Retinal pigment epithelial cell (primary cell): ENCODE measurements at regions not wholly inside any gene's neighbourhood (a gene's known extent, or its start where the extent isn't known, plus 50 kb on each side); places are given as distances from the start of the nearest gene placed in this dataset.
"Not testable (repeated sequence)": the region's sequence is repeated elsewhere in the genome, so short reads cannot be mapped to it uniquely, and the experiment has no call there.

Experiments
- DNase-seq: peaks from one replicate; pipeline ENCODE4 v3.0.0-alpha.2; 2010; ENCODE audit warnings: low read depth
- H3K4me3 ChIP-seq: 2 replicates; pipeline ENCODE4 v1.5.1; 2011; ENCODE audit warnings: mild to moderate bottlenecking, low read length, control low read depth, moderate library complexity
- TF ChIP-seq, protein P1 (sequence below): conservative IDR thresholded peaks from 2 replicates; pipeline ENCODE4 v1.5.1; 2011; ENCODE audit warnings: low read depth, low read length, control low read depth, inconsistent platforms

DNA sequence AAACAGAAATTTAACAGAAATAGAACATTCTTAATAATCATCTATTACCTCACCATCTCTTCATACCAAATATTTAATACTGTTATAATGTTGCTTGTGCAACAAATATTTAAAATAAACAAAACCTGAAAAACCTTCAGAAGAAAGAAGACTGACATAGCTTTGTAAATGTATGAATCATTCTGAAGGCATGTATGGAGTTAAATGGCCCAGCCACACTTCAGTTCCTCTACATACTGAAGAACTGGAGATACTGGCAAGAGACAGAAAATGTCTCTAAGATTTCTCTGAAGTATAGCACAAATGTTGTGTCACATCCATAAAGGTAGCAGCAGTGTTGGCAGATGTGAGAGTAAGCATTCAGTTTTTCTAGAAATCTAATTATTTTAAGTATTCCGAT lies 275.3 kb upstream of the FGF13 start:
- no peak for DNase-seq
- TF ChIP-seq, protein P1, sequence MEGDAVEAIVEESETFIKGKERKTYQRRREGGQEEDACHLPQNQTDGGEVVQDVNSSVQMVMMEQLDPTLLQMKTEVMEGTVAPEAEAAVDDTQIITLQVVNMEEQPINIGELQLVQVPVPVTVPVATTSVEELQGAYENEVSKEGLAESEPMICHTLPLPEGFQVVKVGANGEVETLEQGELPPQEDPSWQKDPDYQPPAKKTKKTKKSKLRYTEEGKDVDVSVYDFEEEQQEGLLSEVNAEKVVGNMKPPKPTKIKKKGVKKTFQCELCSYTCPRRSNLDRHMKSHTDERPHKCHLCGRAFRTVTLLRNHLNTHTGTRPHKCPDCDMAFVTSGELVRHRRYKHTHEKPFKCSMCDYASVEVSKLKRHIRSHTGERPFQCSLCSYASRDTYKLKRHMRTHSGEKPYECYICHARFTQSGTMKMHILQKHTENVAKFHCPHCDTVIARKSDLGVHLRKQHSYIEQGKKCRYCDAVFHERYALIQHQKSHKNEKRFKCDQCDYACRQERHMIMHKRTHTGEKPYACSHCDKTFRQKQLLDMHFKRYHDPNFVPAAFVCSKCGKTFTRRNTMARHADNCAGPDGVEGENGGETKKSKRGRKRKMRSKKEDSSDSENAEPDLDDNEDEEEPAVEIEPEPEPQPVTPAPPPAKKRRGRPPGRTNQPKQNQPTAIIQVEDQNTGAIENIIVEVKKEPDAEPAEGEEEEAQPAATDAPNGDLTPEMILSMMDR, result no peak
- H3K4me3 ChIP-seq, result no peak overlapping the region

DNA sequence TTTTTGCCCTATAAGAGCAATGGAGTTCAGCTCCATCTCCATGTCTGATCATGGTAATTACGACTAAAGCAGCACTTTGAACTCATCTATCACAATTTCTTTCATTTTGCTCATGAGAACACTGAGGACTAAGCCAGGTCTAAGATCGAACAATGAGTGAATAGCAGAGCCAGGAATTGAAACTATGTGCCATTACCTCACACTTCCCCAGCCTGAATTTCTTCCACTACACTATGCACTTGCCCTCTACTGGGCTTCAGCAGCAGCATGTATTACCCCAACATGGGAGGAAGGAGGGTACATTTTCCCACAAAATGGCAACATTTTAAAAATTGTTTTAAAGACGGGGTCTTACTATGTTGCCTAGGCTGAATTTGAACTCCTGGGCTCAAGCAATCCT lies 274.7 kb upstream of the FGF13 start:
- TF ChIP-seq, protein P1, result no peak
- DNase-seq, result no peak
- no peak overlapping the region for H3K4me3 ChIP-seq

DNA sequence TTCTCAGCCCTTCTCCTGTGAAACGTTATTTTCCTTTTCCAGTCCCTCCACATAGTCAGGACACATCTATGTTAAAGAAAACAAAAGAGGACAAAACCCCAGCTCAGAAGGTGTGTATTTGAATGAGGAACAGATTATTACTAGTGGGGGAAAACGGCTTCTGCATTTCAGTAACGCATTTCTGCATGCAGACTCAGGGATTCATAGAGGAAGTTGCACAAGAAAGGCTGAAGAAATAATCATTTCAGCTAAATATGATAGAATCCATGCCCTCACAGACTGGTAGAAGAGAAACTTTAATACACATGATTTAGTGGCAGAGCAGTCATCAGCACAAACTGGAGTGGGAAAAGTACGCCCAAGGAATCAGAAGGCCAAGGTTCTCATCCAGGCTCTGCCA lies 270.8 kb upstream of the FGF13 start:
- no peak for DNase-seq
- TF ChIP-seq, protein P1, result no peak

DNA sequence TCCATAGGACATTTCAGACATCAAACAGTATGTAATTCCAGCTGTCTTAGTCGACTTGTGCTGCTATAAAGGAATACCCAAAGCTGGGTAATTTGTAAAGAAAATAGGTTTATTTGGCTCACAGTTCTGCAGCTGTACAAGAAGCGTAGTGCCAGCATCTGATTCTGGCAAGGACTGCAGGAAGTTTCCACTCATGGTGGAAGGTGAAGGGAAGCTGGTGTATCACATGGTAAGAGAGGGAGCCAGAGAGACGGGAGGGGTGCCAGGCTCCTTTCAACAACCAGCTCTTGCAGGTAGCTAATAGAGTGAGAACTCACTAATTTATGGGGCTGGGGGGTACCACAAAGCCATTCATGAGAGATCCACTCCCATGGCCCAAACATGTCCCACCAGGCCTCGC lies 253.0 kb upstream of the FGF13 start:
- DNase-seq, result no peak
- TF ChIP-seq, protein P1, result no peak
- H3K4me3 ChIP-seq, result no peak overlapping the region

More for the DNA sequence above, 270.8 kb upstream of the FGF13 start:
- H3K4me3 ChIP-seq, result no peak overlapping the region

DNA sequence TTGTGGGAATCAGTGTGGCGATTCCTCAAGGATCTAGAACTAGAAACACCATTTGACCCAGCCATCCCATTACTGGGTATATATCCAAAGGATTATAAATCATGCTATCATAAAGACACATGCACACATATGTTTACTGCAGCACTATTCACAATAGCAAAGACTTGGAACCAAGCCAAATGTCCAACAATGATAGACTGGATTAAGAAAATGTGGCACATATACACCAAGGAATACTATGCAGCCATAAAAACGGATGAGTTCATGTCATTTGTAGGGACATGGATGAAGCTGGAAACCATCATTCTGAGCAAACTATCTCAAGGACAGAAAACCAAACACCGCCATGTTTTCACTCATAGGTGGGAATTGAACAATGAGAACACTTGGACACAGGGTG lies 250.9 kb upstream of the FGF13 start:
- DNase-seq, H3K4me3 ChIP-seq: not testable (repeated sequence)

DNA sequence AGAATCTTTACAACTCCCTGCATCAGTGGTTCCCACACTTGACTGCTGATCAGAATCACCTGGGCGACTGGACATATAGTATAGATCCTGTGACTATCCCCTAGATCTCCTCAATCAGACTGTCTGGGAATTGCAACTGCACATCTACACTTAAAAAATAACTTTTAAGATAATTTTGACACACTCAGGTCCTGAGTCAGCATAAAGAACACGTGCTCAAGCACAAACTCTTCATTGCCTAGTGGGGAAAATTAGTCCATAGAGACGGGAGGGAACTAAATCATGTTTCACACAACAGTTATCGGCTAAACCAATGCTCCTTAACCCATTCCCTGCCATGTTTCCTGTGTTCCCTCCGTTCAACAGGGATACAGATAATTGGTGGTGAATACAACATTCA lies 243.5 kb upstream of the FGF13 start:
- no peak overlapping the region for H3K4me3 ChIP-seq
- TF ChIP-seq, protein P1, result no peak
- DNase-seq, result no peak

DNA sequence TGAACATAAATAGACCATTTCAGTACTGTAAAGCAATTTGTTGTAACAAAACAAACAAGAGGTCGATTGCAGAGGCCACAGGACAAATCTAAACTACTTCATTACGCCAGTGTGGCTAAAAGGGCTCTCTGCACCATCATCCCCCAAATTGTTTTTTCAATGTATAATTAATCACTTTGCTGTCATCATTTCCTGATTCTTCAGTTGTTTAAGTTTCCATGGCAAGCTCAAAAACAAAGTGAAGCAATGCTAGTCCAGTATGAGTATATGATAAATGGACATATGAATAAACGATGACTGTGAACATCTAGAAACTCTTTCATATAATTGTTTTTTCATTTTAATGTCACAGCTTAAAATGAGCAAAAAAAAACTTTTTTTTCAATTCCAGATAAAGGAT lies 235.4 kb upstream of the FGF13 start:
- TF ChIP-seq, protein P1, result no peak
- DNase-seq, result no peak
- no peak overlapping the region for H3K4me3 ChIP-seq

DNA sequence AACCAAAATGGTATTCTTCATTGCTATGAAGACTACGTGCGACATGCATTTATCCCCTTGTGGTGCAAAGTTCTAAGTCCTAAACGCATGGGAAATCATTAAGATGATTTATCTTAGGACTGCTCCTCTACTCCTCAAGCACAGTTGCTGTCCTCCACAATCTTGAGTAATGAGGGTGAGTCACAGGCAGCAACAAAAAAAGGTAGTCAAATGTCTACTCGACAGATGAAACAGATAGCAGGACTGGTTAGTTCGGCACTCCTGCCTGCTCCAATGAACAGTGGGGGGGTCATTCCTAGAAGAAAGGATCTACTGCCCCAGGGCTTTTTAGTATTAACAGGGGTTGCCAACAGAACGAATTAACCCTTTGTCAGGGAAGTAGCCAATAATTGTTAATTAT lies 233.7 kb upstream of the FGF13 start:
- no peak overlapping the region for H3K4me3 ChIP-seq
- TF ChIP-seq, protein P1, result no peak
- DNase-seq, result no peak
